Stimulated activated effector memory CD8-positive, alpha-beta T cell treated with anti-CD3 and anti-CD28 coated beads, Interleukin-12 subunit alpha, Interleukin-12 subunit beta, amount 100 ng/mL, for 72 hours (primary cell): ENCODE measurements at regions not wholly inside any gene's neighbourhood (a gene's known extent, or its start where the extent isn't known, plus 50 kb on each side); places are given as distances from the start of the nearest gene placed in this dataset.

Experiments
- ATAC-seq: fragments of 150-1000 bp; cut with Tn5 transposase; 2 replicates; pipeline ENCODE4 v1.10.0; 2021
- DNase-seq, 2 donors: peaks; one replicate each; pipeline ENCODE4 v3.0.0; 2021 to 2022; ENCODE audit warnings: low spot score in 2 of 2
- H3K27ac Mint-ChIP-seq: one replicate; pipeline ENCODE4 v1.8.0; 2022; ENCODE audit warnings: mild to moderate bottlenecking, mixed read lengths
- H3K36me3 Mint-ChIP-seq: one replicate; pipeline ENCODE4 v1.8.0; 2022; ENCODE audit warnings: mild to moderate bottlenecking, mixed read lengths
- H3K4me1 Mint-ChIP-seq: one replicate; pipeline ENCODE4 v1.8.0; 2022; ENCODE audit warnings: mixed read lengths
- H3K4me3 Mint-ChIP-seq: one replicate; pipeline ENCODE4 v1.8.0; 2022; ENCODE audit warnings: mild to moderate bottlenecking, mixed read lengths
- H3K9me3 Mint-ChIP-seq: one replicate; pipeline ENCODE4 v1.8.0; 2022; ENCODE audit warnings: mixed read lengths

DNA sequence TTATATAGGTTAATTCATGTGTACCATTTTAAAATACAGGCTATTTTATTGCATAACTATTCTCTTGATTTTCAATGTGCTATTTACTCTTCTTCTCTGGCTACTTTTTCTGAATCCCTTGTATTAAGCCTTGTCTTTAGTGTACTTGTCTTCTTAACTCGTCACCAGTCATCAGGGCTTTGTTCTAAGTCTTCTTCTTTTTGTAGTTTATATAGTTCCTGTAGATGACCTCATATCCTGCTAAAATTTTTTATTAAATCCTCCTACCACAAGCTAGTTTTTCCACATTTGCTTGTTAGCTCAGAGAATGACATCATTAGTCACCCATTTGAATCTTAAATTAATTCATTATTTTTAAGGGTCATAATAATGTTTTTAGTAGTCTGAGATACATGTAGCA is 1281.9 kb downstream of the KCNT2 start:
- Mint-ChIP-seq H3K9me3 (peaks cover 16% of the 10 kb centered on the region), H3K4me1 (no peaks in the 10 kb centered on the region), H3K36me3 (no peaks in the 10 kb centered on the region), H3K4me3 (no peak overlapping the region), H3K27ac (no peak overlapping the region)
- ATAC-seq (no peak), DNase-seq (no peak)

DNA sequence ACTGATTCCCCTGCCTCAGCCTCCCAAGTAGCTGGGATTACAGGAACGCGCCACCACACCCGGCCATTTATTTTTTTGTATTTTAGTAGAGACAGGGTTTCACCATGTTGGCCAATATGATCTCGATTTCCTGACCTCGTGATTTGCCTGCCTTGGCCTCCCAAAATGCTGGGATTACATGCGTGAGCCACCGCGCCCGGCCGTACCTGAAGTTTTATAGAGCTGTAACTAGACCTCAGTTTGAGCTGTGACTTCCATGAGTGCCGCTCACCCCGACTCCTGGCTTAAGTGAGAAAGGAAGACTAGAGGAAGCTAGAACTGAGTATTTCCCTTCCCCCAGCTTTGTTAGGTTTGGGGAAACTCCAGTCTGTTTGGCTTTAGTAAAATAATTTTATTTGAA is 1283.1 kb downstream of the KCNT2 start:
- no peaks in the 10 kb centered on the region for H3K4me1 Mint-ChIP-seq
- no peak for ATAC-seq
- no peak overlapping the region for H3K4me3 Mint-ChIP-seq

DNA sequence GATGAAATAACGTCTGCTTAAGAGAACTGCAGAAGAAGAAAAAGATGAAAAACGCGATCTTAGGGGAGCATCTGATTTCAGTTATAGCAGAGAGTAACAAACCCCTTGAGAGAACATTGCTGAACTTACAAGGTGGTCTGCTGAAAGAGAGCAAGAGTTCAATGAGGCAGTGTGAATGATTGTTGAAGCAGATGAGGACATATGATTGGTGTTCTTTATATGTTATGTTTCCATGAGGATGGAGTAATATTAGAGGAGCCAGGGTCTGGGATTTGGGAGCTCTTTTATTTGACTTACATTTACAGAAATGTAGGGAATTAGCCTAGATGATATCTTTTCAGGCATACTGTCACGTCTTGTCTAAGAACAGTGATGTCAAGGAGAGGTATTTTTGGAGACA is 1302.0 kb downstream of the KCNT2 start:
- ATAC-seq: no peak
- no peaks in the 10 kb centered on the region for H3K36me3 Mint-ChIP-seq

More for the DNA sequence above, 1283.1 kb downstream of the KCNT2 start:
- no peak for DNase-seq
- Mint-ChIP-seq H3K27ac (no peak overlapping the region), H3K9me3 (peaks cover 16% of the 10 kb centered on the region), H3K36me3 (no peaks in the 10 kb centered on the region)

DNA sequence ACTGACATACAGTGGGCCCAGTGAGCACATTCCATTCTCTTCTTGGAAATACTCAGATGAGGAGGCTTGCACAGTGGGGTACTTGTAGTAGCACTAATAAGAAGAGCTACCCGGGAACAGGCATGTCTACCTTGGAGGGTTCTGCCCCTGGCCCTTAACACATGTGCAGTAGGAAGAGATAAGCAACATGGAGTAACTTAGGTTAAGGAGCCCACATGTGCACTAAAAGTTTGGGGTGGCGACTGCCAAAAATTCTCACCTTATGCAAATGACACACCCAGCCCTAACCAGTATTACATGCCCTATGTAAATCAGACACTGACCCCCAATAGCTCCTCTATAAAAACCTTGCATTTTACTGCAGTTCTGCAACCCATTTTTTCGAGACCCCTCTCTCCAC is 1313.3 kb downstream of the KCNT2 start:
- Mint-ChIP-seq H3K36me3 (no peaks in the 10 kb centered on the region), H3K27ac (no peak overlapping the region), H3K4me3 (no peak overlapping the region), H3K4me1 (no peaks in the 10 kb centered on the region), H3K9me3 (no peaks in the 10 kb centered on the region)
- ATAC-seq (no peak), DNase-seq (no peak)

More for the DNA sequence above, 1302.0 kb downstream of the KCNT2 start:
- no peak overlapping the region for H3K4me3 Mint-ChIP-seq
- DNase-seq: no peak
- no peaks in the 10 kb centered on the region for H3K4me1 Mint-ChIP-seq
- H3K9me3 Mint-ChIP-seq: peaks cover 3% of the 10 kb centered on the region
- no peak overlapping the region for H3K27ac Mint-ChIP-seq

DNA sequence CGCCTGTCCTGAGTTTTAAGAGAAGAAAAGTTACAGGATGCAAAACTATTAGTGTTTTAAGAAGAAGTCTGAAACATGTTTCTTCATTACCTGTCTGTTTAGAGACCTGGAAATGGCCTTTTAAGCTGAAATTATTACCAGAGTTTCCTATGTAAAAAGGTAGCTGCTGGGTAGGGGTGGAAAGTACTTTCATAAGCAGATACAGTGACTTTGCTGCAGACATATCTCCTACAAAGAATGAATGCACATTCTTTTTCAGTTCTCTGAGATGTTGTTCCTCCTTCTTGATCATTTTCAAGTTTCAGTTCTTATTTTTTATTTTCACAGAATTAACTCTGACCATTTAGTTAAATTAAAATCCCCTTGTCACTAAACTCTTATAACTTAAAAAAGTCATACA is 1329.6 kb downstream of the KCNT2 start:
- no peak for ATAC-seq
- no peak for DNase-seq
- no peaks in the 10 kb centered on the region for H3K36me3 Mint-ChIP-seq
- no peaks in the 10 kb centered on the region for H3K4me1 Mint-ChIP-seq
- no peak overlapping the region for H3K27ac Mint-ChIP-seq
- no peaks in the 10 kb centered on the region for H3K9me3 Mint-ChIP-seq
- no peak overlapping the region for H3K4me3 Mint-ChIP-seq

DNA sequence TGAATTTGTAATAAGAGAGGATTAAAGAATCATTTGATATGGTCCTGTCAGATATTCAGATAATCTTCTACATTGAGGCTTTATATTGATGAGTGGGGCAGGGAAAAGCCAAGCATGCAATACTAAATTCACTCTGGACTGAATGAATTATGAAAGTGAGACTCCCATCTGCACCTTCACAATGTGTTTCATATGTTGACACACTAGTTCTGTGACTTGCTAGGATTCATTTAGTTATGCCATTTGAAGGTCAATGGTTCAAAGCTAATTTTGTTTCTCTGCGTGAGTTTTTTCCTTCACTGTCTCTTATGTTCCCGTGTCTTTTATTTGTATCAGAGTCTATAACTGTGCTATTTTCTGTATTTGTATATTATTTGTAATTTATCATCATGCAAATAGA is 1332.5 kb downstream of the KCNT2 start:
- H3K27ac Mint-ChIP-seq: no peak overlapping the region
- no peak overlapping the region for H3K4me3 Mint-ChIP-seq
- H3K4me1 Mint-ChIP-seq: no peaks in the 10 kb centered on the region
- H3K9me3 Mint-ChIP-seq: no peaks in the 10 kb centered on the region
- DNase-seq: no peak
- no peak for ATAC-seq
- H3K36me3 Mint-ChIP-seq: no peaks in the 10 kb centered on the region

DNA sequence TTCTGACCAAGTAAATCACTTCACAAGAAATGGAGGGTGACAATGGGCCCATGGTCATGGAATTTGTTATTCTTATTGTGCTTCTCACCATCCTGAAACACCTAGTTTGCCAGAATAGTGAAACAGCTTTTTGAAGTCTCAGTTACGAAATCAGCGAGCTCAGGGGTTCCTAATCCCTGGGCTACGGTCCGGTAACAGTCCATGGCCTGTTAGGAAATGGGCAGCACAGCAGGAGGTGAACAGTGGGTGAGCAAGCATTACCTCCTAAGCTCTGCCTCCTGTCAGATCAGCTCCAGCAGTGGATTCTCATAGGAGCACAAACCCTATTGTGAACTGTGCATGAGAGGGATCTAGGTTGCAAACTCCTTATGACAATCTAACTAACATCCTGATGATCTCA is 1356.3 kb downstream of the KCNT2 start:
- Mint-ChIP-seq H3K27ac (no peak overlapping the region), H3K9me3 (peaks cover 3% of the 10 kb centered on the region), H3K36me3 (no peaks in the 10 kb centered on the region), H3K4me1 (no peaks in the 10 kb centered on the region), H3K4me3 (no peak overlapping the region)
- DNase-seq (no peak), ATAC-seq (no peak)

DNA sequence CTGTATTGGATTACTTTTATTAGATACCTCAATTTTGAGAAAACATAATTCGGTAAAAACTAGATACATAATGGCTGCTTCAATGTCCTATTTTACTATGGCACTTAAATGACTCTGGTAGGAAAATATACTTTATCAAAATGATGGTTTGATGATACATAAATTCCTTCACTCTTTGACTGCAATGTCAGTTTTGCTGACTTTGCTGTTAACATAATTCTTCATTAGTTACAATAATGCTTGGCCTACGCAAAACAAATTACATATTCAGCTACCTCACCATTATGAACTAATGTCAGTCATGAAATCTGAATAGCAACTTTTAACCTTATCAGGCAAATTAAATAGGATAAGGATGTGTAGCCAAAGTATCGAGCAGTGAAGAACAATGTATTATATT is 1364.7 kb downstream of the KCNT2 start:
- Mint-ChIP-seq H3K9me3 (no peaks in the 10 kb centered on the region), H3K36me3 (no peaks in the 10 kb centered on the region), H3K4me1 (no peaks in the 10 kb centered on the region), H3K27ac (no peak overlapping the region), H3K4me3 (no peak overlapping the region)
- ATAC-seq (no peak), DNase-seq (no peak)

DNA sequence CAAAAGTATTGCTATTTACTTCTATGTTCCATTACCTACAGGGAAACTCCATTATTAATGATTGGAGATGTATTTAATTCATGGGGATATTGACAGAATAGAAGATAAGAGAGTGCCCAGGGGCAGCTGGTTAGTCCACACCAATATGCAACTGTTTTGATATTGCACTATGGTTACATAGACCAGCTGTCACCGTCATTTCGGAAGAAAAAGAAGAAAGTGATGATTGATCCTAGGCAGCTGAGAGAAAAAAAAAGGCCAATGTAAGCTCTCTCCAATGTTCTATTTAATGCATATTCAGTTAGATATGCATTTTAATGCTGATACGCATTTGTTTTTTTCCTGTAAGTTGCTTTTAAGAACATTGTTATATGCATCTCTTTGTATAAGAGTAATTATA is 1367.2 kb downstream of the KCNT2 start:
- ATAC-seq: no peak
- Mint-ChIP-seq H3K4me3 (no peak overlapping the region), H3K4me1 (no peaks in the 10 kb centered on the region), H3K27ac (no peak overlapping the region), H3K36me3 (no peaks in the 10 kb centered on the region), H3K9me3 (no peaks in the 10 kb centered on the region)
- no peak for DNase-seq

DNA sequence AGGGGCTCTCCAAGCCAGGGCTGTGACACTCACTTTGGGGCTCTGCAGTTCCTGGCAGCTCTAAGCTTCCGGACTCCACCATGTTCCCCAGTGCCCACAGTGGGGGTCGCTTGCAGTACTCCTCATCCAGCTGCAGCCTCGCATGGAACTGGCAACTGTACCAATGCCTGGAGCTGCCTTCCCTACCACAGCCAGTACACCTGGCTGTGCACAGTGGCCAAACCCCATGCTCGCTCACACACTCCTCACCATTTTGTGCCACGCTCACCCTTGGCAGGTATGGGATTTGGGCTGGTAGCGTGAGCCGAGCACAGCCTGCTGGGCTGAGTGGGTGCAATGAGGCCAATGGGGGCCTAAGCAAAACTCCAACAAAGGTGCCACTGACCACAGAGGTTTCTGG is 1369.9 kb downstream of the KCNT2 start:
- Mint-ChIP-seq H3K4me3 (no peak overlapping the region), H3K36me3 (no peaks in the 10 kb centered on the region), H3K4me1 (no peaks in the 10 kb centered on the region), H3K27ac (no peak overlapping the region), H3K9me3 (no peaks in the 10 kb centered on the region)
- ATAC-seq (peak; percentile 31), DNase-seq (no peak)

DNA sequence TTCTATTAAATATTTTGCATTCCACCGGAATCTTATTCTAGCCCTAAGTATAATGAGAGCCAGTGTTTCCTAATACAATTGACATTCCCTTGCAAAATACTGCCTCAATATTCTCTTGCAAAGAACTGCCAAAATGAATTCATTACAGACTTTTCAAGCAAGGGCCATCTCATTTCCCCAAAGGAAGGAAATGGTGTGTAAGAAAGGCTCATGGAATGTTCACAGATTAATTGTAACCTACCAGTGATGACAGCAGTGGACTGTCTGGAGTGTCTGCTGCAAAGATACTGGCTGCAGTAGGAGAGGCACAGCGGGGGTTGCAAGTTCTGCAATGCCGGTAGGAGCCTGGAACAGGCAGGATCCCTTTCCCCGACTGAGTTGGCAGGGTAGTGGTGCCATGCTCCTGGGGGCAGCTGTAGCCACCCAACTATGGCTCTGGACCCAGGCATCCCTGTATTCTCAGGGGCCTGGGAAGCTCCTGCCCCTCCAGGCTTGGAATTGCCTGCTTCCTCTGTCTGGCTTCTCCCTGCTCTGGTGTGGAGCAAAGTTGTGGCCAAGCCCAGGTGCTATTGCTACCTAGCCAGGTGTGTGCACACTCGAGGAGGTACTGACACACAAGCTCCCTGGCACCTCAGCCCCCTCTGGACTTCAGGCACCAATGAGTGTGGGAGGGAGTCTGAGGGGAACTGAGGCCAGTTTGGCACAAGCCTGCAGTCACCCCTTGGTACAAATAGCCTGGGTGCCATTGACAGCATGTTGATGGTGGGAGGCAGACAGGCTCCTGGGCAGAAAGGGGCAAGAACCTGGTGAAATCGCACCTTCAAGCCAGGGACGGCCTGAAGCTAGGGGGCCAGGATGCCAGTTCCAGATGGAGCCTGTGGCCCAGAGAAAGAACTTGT is 1371.0 kb downstream of the KCNT2 start:
- ATAC-seq (peak; percentile 44), DNase-seq (no peak)
- H3K27ac Mint-ChIP-seq: no peak overlapping the region
- H3K4me3 Mint-ChIP-seq: no peak overlapping the region
- H3K4me1 Mint-ChIP-seq: no peaks in the 10 kb centered on the region
- no peaks in the 10 kb centered on the region for H3K36me3 Mint-ChIP-seq
- no peaks in the 10 kb centered on the region for H3K9me3 Mint-ChIP-seq

DNA sequence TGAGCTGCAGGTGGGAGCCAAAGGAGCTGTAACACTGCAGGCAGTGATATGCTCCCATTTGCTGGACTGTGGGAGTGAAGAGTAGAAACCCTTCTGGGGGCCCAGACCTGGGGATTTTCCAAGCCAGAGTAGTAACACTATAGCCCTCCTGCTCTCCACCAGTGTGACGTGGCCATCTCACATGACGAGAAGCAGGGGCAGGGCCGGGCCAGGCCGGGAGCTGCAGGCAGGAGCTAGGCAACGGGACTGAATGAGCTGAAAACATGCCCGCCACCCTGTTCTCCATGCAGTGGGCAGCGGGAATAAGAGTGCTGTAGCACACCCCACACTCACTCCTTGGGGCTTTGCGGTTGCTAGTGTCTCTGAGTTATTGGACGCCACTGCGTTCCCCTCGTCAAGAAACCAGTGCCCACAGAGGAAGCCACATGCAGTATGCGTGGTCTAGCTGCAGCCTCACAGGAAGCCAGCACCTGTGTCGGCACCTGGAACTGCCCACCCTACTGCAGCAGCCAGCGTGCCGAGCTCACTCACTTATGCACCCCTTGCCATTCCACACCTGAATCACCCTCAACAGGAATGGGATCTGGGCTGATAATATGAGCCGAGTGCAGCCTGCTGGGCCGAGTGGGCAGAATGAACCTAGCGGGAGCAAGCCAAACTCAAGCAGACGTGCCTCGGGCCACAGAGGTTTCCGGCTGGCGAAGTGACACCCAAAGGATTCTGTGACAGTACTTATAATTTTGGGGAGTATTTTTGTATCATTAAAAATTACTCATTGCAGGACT is 1389.6 kb downstream of the KCNT2 start:
- Mint-ChIP-seq H3K4me1 (no peaks in the 10 kb centered on the region), H3K9me3 (peaks cover 7% of the 10 kb centered on the region), H3K4me3 (no peak overlapping the region), H3K27ac (no peak overlapping the region), H3K36me3 (no peaks in the 10 kb centered on the region)
- ATAC-seq (peak; percentile 32), DNase-seq (no peak)

DNA sequence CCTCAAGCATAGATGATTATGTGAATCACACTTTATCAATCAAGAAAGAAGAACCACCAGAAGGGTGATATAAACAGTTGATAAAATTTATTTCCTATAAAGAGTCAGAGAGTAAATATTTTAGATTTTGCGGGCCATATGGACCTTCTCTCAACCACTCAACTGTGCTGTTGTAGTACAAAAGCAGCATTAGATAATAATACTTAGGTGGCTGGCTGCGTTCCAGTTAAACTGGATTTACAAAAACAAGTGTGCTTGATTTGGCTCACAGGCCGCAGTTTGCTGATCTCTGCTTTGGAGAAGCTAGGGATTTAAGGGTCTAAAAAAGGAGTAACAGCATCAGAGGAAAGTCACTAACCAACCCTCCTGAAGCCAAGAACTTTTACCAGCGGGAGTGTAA is 1406.0 kb downstream of the KCNT2 start:
- no peaks in the 10 kb centered on the region for H3K9me3 Mint-ChIP-seq
- no peak for ATAC-seq

DNA sequence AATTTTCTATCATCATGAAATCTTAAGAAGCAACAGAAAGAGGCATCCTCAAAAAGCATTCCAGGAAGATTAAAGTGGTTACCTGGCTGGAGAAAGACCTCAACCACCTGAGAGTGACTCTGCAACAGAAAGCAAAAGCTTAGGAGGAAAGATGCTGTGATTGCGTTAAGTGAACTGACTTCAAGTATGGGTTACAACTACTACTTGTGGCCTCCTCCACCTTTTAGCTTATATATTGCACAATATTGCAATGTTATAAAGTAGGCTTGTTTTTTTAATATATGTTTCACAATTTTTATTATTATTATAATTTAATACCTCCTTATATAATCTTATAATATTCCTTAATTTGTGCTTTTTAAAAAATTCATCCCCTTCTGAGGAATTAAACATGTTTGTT is 1407.5 kb downstream of the KCNT2 start:
- DNase-seq: no peak
- no peak overlapping the region for H3K27ac Mint-ChIP-seq
- H3K9me3 Mint-ChIP-seq: no peaks in the 10 kb centered on the region
- H3K36me3 Mint-ChIP-seq: no peaks in the 10 kb centered on the region
- no peak overlapping the region for H3K4me3 Mint-ChIP-seq
- ATAC-seq: no peak
- peaks cover 2% of the 10 kb centered on the region for H3K4me1 Mint-ChIP-seq

More for the DNA sequence above, 1406.0 kb downstream of the KCNT2 start:
- Mint-ChIP-seq H3K4me1 (no peaks in the 10 kb centered on the region), H3K27ac (no peak overlapping the region), H3K36me3 (no peaks in the 10 kb centered on the region), H3K4me3 (no peak overlapping the region)
- no peak for DNase-seq

DNA sequence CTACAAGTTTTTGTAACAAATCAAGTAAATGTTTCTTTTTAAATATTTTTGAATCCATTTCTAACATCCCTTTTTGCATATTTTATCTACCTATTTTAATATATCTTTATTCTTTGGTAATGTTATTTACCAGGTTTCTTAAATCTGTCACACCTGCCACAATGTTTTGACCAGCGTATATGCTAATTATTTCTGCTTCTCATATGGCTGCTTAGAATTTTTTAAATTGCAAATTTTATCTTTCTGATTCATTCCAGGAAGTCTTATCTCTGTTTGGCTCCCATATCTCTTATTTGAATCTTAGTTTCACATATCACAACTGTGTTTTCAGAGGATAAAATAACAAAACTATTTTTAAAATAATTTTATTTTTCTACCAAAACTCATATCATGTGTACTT is 1411.1 kb downstream of the KCNT2 start:
- H3K4me3 Mint-ChIP-seq: no peak overlapping the region
- no peak for DNase-seq
- no peaks in the 10 kb centered on the region for H3K36me3 Mint-ChIP-seq
- no peak for ATAC-seq
- H3K4me1 Mint-ChIP-seq: peaks cover 16% of the 10 kb centered on the region
- H3K27ac Mint-ChIP-seq: no peak overlapping the region
- H3K9me3 Mint-ChIP-seq: no peaks in the 10 kb centered on the region
